ENCODE measurements at regions not wholly inside any gene's neighbourhood (a gene's known extent, or its start where the extent isn't known, plus 50 kb on each side); places are given as distances from the start of the nearest gene placed in this dataset.
A peak's percentile ranks its signal among the peaks of the same experiment; 100 is the strongest.

GRCh38 chr2:144011098-144011497 lies 508.8 kb downstream of the ZEB2 start:
- ATAC-seq: no peak

GRCh38 chr2:144010096-144010836 lies 509.7 kb downstream of the ZEB2 start:
- ATAC-seq: no peak
- TF ChIP-seq GLIS3 (CRISPR knock-in tag; IDR thresholded peaks at IDR 0.05) (no peak), ISL1 (CRISPR knock-in tag; IDR thresholded peaks at IDR 0.05) (no peak), OSR1 (CRISPR knock-in tag; IDR thresholded peaks at IDR 0.05) (no peak), TOX (CRISPR knock-in tag; IDR thresholded peaks at IDR 0.05; ENCODE audit: borderline replicate concordance) (no peak), ZNF70 (CRISPR knock-in tag; IDR thresholded peaks at IDR 0.05) (no peak), PPARA (CRISPR knock-in tag; IDR thresholded peaks at IDR 0.05; ENCODE audit: borderline replicate concordance) (no peak), TCF4 (CRISPR knock-in tag; IDR thresholded peaks at IDR 0.05; ENCODE audit: borderline replicate concordance) (no peak), BACH2 (CRISPR knock-in tag; IDR thresholded peaks at IDR 0.05; ENCODE audit: borderline replicate concordance) (no peak), PATZ1 (CRISPR knock-in tag; IDR thresholded peaks at IDR 0.05; ENCODE audit: borderline replicate concordance) (no peak), ARNTL (CRISPR knock-in tag; IDR thresholded peaks at IDR 0.05; ENCODE audit: borderline replicate concordance, low read depth) (no peak), ZNF565 (CRISPR knock-in tag; conservative IDR thresholded peaks at IDR 0.05; ENCODE audit: low read depth) (no peak), CSDC2 (CRISPR knock-in tag; IDR thresholded peaks at IDR 0.05) (no peak), SNAI2 (CRISPR knock-in tag; IDR thresholded peaks at IDR 0.05) (no peak)

More at GRCh38 chr2:144011098-144011497, 508.8 kb downstream of the ZEB2 start:
- TF ChIP-seq CSRNP3 (CRISPR knock-in tag; IDR thresholded peaks at IDR 0.05) (no peak), GLIS3 (CRISPR knock-in tag; IDR thresholded peaks at IDR 0.05) (no peak), ARNTL (CRISPR knock-in tag; IDR thresholded peaks at IDR 0.05; ENCODE audit: borderline replicate concordance, low read depth) (no peak), ZNF8 (CRISPR knock-in tag; IDR thresholded peaks at IDR 0.05) (no peak), TSHZ2 (CRISPR knock-in tag; IDR thresholded peaks at IDR 0.05) (no peak), ISL1 (CRISPR knock-in tag; IDR thresholded peaks at IDR 0.05) (no peak)

GRCh38 chr2:144006139-144006538 lies 513.8 kb downstream of the ZEB2 start:
- ATAC-seq: no peak
- TF ChIP-seq RARB (CRISPR knock-in tag; IDR thresholded peaks at IDR 0.05) (no peak), ZFP30 (CRISPR knock-in tag; IDR thresholded peaks at IDR 0.05) (no peak), ZNF70 (CRISPR knock-in tag; IDR thresholded peaks at IDR 0.05) (no peak), BACH2 (CRISPR knock-in tag; IDR thresholded peaks at IDR 0.05; ENCODE audit: borderline replicate concordance) (no peak)

- ATAC-seq: peak; percentile 63; the same call in 2 of the 3 replicates
- TF ChIP-seq POU6F1 (CRISPR knock-in tag; IDR thresholded peaks at IDR 0.05; ENCODE audit: borderline replicate concordance, low read depth) (no peak), ZNF8 (CRISPR knock-in tag; IDR thresholded peaks at IDR 0.05) (no peak), TSHZ2 (CRISPR knock-in tag; IDR thresholded peaks at IDR 0.05) (peak; percentile 81; the same call in 1 of the 2 replicates), RARB (CRISPR knock-in tag; IDR thresholded peaks at IDR 0.05) (no peak), ZNF70 (CRISPR knock-in tag; IDR thresholded peaks at IDR 0.05) (no peak), ARNTL (CRISPR knock-in tag; IDR thresholded peaks at IDR 0.05; ENCODE audit: borderline replicate concordance, low read depth) (no peak), TCF4 (CRISPR knock-in tag; IDR thresholded peaks at IDR 0.05; ENCODE audit: borderline replicate concordance) (peak; percentile 62; the same call in 1 of the 2 replicates)
Observed at GRCh38 chr2:144004742-144005141, 515.2 kb downstream of the ZEB2 start.
